ENCODE measurements at regions not wholly inside any gene's neighbourhood (a gene's known extent, or its start where the extent isn't known, plus 50 kb on each side); places are given as distances from the start of the nearest gene placed in this dataset.

- peaks cover 12% of the 10 kb centered on the region for H3K27me3 ChIP-seq
- H3K4me3 ChIP-seq: no peak overlapping the region
- no peak for DNase-seq (ENCODE audit: low spot score in 2 of 2)
- H3K4me1 ChIP-seq: no peaks in the 10 kb centered on the region
- H3K9me3 ChIP-seq: no peaks in the 10 kb centered on the region
- no peak overlapping the region for H3K27ac ChIP-seq
- no peaks in the 10 kb centered on the region for H3K36me3 ChIP-seq
- TF ChIP-seq POLR2A (IDR thresholded peaks at IDR 0.05) (no peak), EP300 (IDR thresholded peaks at IDR 0.05) (no peak), POLR2AphosphoS5 (IDR thresholded peaks at IDR 0.05) (no peak), CTCF (IDR thresholded peaks at IDR 0.05) (no peak)
Observed at GRCh38 chr7:45235905-45236304, 78.3 kb downstream of the RAMP3 start.

DNA sequence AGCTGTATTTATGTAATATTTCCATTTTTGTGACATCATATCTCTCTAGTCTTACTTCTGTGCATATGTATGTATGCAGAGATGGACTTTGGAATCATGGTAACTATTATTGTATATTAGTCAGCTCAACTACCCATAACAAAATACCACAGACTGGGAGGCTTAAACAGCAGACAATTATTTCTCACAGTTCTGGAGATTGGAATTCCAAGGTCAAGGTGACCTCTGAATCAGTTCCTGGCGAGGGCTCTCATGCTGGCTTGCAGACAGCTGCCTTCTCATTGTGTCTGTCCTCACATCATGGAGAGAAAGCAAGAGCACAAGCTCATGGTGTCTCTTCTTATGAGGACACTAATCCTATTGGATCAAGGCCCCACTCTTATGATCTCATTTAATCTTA is 79.1 kb downstream of the RAMP3 start:
- Histone ChIP-seq H3K4me1 (no peaks in the 10 kb centered on the region), H3K4me3 (no peak overlapping the region), H3K9me3 (no peaks in the 10 kb centered on the region), H3K27ac (no peak overlapping the region), H3K36me3 (no peaks in the 10 kb centered on the region), H3K27me3 (peaks cover 10% of the 10 kb centered on the region)
- no peak for TF ChIP-seq POLR2A (IDR thresholded peaks at IDR 0.05)
- TF ChIP-seq POLR2AphosphoS5 (IDR thresholded peaks at IDR 0.05): no peak
- no peak for TF ChIP-seq CTCF (IDR thresholded peaks at IDR 0.05)
- no peak for TF ChIP-seq EP300 (IDR thresholded peaks at IDR 0.05)
- DNase-seq (ENCODE audit: low spot score in 2 of 2): no peak
- WGBS: 63% methylated on average over 1 of the region's 1 CpG

DNA sequence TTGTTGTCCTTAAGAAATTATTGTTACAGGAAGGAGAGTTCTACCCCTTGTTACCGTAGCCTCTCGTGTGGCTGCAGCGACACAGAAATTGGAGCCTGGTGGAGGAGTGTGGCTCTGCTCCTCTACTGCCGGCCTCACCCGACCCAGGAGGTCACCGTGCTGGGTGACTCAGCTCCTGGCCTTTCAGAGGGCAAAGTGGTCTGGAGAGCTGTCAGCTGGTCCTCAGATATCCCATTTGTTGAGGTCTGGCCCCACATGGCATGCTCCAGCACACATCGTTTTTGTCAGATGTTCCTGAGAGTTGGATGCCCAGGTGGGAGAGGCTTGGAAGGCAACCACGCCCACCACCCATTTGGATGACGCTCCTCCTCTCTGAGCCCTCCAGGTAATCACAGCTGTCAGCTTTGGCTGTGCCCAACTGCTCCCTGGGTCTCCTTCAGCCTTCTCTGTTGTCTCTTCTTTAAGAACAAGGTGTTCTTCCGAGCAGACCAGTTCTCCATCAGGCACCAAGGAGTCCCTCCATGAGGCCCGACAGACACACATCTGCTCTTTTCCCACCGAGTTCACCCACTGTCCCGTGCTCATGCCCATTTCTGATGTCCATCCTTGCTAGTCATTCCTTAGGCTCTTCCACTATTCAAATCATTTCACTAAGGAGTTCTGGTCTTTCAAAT is 80.3 kb downstream of the RAMP3 start:
- H3K4me3 ChIP-seq: no peak overlapping the region
- 71% methylated on average over 13 of the region's 13 CpGs for WGBS
- no peaks in the 10 kb centered on the region for H3K36me3 ChIP-seq
- peaks cover 9% of the 10 kb centered on the region for H3K27me3 ChIP-seq
- H3K9me3 ChIP-seq: no peaks in the 10 kb centered on the region
- H3K27ac ChIP-seq: no peak overlapping the region
- no peaks in the 10 kb centered on the region for H3K4me1 ChIP-seq
- no peak for TF ChIP-seq EP300 (IDR thresholded peaks at IDR 0.05)
- TF ChIP-seq CTCF (IDR thresholded peaks at IDR 0.05): no peak
- TF ChIP-seq POLR2AphosphoS5 (IDR thresholded peaks at IDR 0.05): no peak
- DNase-seq (ENCODE audit: low spot score in 2 of 2): no peak

DNA sequence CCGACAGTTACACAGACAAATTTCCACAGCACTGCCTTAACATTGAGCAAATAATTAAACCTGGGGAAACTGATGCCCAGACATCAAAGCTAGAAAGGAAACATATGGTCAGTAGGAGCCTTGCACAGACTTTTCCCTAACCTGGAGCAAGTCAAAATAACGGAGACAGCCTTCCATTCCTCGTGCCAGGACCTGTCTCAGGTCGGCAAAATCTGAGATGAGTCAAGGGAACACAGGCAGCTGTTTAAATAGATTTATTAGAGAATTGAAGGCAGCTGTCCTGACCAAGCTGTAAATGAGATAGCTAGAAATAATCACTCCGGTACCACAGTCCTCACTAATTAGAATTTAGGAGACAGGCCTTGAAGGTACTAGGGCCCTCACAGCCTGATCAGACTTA is 81.2 kb downstream of the RAMP3 start:
- H3K36me3 ChIP-seq: no peaks in the 10 kb centered on the region
- DNase-seq (ENCODE audit: low spot score in 2 of 2): no peak
- no peak overlapping the region for H3K4me3 ChIP-seq
- WGBS: 51% methylated on average over 5 of the region's 5 CpGs
- H3K9me3 ChIP-seq: no peaks in the 10 kb centered on the region
- H3K27me3 ChIP-seq: peaks cover 9% of the 10 kb centered on the region
- TF ChIP-seq POLR2AphosphoS5 (IDR thresholded peaks at IDR 0.05) (no peak), EP300 (IDR thresholded peaks at IDR 0.05) (no peak), POLR2A (IDR thresholded peaks at IDR 0.05) (no peak), CTCF (IDR thresholded peaks at IDR 0.05) (no peak)
- no peak overlapping the region for H3K27ac ChIP-seq
- H3K4me1 ChIP-seq: no peaks in the 10 kb centered on the region

DNA sequence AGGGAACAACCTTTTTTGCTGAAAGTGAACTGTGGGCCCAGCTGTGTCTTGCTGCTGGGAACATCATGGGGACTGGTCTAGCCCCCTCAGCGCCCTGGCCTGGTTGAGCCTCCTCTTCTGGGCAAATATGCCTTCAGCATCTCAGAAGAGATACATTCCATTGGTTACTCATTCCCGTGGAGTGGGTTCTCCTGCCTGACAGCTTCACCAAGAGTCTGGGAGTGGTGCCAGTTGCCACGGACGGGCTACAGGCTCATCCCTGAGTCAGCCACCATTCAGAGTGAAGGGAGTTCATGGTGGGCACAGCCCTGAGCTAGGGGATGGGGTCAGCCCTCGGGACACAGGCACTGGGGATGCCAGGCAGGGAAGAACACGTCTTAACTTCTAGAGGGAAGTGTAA is 81.9 kb downstream of the RAMP3 start:
- Histone ChIP-seq H3K27ac (no peak overlapping the region), H3K36me3 (no peaks in the 10 kb centered on the region), H3K4me1 (no peaks in the 10 kb centered on the region), H3K27me3 (peaks cover 9% of the 10 kb centered on the region), H3K4me3 (no peak overlapping the region), H3K9me3 (no peaks in the 10 kb centered on the region)
- WGBS: 38% methylated on average over 6 of the region's 6 CpGs
- no peak for DNase-seq (ENCODE audit: low spot score in 2 of 2)
- TF ChIP-seq EP300 (IDR thresholded peaks at IDR 0.05) (no peak), POLR2A (IDR thresholded peaks at IDR 0.05) (no peak), CTCF (IDR thresholded peaks at IDR 0.05) (no peak), POLR2AphosphoS5 (IDR thresholded peaks at IDR 0.05) (no peak)

All from suprapubic skin (tissue), 4 donors.